ENCODE measurements at regions not wholly inside any gene's neighbourhood (a gene's known extent, or its start where the extent isn't known, plus 50 kb on each side); places are given as distances from the start of the nearest gene placed in this dataset.

DNA sequence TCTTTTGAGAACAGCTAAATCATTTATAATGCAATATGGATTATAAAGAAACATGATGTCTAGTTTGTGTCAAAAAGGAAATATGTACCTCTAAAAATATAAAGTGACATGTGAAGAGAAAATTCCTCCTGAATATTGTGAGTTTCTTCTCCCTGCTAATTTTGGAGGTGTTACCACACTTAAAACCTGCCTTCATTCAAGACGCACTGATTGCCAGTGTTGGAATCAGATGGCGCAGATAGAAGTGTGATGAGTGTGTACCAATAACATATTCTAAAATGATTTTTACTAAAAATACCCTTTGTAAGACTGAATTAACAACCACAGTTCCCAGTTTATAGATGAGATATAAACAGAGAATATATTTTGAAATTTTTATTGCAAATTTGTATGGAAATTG, 681.8 kb upstream of the LRATD1 start:
- TF ChIP-seq POLR2AphosphoS5 (IDR thresholded peaks at IDR 0.05) (no peak), POLR2A (IDR thresholded peaks at IDR 0.05; ENCODE audit: low read depth) (no peak), EP300 (IDR thresholded peaks at IDR 0.05) (no peak)
- TF ChIP-seq, protein P1, sequence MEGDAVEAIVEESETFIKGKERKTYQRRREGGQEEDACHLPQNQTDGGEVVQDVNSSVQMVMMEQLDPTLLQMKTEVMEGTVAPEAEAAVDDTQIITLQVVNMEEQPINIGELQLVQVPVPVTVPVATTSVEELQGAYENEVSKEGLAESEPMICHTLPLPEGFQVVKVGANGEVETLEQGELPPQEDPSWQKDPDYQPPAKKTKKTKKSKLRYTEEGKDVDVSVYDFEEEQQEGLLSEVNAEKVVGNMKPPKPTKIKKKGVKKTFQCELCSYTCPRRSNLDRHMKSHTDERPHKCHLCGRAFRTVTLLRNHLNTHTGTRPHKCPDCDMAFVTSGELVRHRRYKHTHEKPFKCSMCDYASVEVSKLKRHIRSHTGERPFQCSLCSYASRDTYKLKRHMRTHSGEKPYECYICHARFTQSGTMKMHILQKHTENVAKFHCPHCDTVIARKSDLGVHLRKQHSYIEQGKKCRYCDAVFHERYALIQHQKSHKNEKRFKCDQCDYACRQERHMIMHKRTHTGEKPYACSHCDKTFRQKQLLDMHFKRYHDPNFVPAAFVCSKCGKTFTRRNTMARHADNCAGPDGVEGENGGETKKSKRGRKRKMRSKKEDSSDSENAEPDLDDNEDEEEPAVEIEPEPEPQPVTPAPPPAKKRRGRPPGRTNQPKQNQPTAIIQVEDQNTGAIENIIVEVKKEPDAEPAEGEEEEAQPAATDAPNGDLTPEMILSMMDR (IDR thresholded peaks at IDR 0.05), result no peak
- no peaks in the 10 kb centered on the region for H3K36me3 ChIP-seq
- no peaks in the 10 kb centered on the region for H3K4me1 ChIP-seq
- no peak overlapping the region for H3K27ac ChIP-seq (replicated peaks in 1 of 4)
- H3K4me3 ChIP-seq, result no peak overlapping the region
- H3K27me3 ChIP-seq, result no peaks in the 10 kb centered on the region
- no peak for DNase-seq (ENCODE audit: extremely low spot score)
- intact Hi-C loops (cut with DNase I), result no loop called here
- H3K9me3 ChIP-seq, result no peaks in the 10 kb centered on the region
- WGBS, result 94% methylated on average over 2 of the region's 2 CpGs

DNA sequence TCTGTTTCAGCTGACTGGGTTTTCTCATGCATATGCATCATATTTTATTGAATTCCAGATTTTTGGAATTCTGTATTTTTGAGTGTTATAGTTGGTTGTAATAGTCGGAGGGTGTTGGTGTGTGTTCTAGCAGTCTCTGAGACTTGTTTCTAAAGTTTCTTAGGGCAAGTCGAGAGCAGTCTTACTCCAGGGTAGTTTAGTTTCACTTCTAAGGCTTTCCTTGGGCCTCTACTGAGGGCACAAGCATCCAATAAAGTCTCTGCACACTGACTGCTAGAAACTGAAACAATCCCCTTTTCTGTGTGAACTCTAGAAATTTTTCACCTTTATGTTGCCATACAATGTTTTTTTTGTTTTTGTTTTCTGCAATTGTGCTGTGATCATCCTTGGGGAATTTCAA, 663.7 kb upstream of the LRATD1 start:
- Histone ChIP-seq H3K9me3 (no peaks in the 10 kb centered on the region), H3K4me3 (no peak overlapping the region), H3K27ac (replicated peaks in 1 of 4) (no peak overlapping the region), H3K4me1 (no peaks in the 10 kb centered on the region), H3K36me3 (no peaks in the 10 kb centered on the region), H3K27me3 (no peaks in the 10 kb centered on the region)
- intact Hi-C loops (cut with DNase I), result no loop called here
- no peak for DNase-seq (ENCODE audit: extremely low spot score)
- WGBS, result 59% methylated on average over 2 of the region's 2 CpGs
- TF ChIP-seq, protein P1 (IDR thresholded peaks at IDR 0.05), result no peak
- TF ChIP-seq EP300 (IDR thresholded peaks at IDR 0.05), result no peak
- no peak for TF ChIP-seq POLR2A (IDR thresholded peaks at IDR 0.05; ENCODE audit: low read depth)
- TF ChIP-seq POLR2AphosphoS5 (IDR thresholded peaks at IDR 0.05), result no peak

DNA sequence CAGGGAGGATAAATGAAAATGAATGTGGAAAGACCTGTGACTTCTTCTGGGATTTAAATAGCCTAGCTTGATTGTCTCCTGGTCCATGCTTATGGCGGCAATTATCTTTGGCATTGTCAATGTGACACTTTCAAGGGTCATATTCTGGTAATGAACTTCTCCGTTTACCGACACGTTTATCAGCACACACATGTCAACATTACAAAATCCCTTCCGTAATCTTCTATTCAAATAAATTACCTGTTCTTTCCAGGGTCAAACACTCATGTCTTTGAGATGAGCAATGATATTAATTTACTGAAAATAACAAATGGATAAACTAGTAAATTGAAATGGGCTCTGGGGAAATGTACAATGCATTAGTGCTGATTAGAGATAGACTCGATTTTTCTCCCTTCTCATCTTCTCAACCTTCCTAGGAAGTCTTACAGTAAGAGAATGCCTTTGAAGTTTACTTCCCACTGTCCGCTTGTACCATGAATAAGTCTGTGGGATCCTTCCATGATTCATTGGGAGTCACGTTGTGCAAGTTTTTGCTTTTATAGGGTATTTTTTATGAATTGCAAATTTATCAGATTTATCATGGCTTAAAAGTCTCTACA, 646.3 kb upstream of the LRATD1 start:
- Histone ChIP-seq H3K27me3 (no peaks in the 10 kb centered on the region), H3K4me3 (no peak overlapping the region), H3K36me3 (no peaks in the 10 kb centered on the region), H3K4me1 (no peaks in the 10 kb centered on the region), H3K9me3 (peaks cover 0 to 12% (median 0%) of the 10 kb centered on the region in 4 donors), H3K27ac (replicated peaks in 1 of 4) (no peak overlapping the region)
- 75% methylated on average over 8 of the region's 8 CpGs for WGBS
- TF ChIP-seq POLR2AphosphoS5 (IDR thresholded peaks at IDR 0.05), result no peak
- TF ChIP-seq POLR2A (IDR thresholded peaks at IDR 0.05; ENCODE audit: low read depth), result no peak
- no peak for TF ChIP-seq EP300 (IDR thresholded peaks at IDR 0.05)
- TF ChIP-seq, protein P1 (IDR thresholded peaks at IDR 0.05), result no peak
- intact Hi-C loops (cut with DNase I), result no loop called here
- no peak for DNase-seq (ENCODE audit: extremely low spot score)

DNA sequence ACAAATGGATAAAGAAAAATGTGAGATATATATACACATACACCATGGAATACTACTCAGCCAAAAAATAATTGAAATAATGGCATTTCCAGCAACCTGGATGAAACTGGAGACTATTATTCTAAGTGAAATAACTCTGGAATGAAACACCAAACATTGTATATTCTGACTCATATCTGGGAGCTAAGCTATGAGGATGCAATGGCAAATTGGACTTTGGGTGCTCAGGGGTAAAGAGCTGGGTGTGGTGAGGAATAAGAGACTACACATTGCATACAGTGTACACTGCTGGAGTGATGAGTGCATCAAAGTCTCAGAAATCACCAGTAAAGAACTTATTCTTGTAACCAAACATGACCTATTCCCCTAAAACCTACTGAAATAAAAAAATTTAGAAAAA, 636.0 kb upstream of the LRATD1 start:
- H3K27me3 ChIP-seq, result no peaks in the 10 kb centered on the region
- intact Hi-C loops (cut with DNase I), result no loop called here
- no peak for DNase-seq (ENCODE audit: extremely low spot score)
- H3K4me1 ChIP-seq, result no peaks in the 10 kb centered on the region
- no peaks in the 10 kb centered on the region for H3K36me3 ChIP-seq
- peaks cover 0 to 4% (median under 1%) of the 10 kb centered on the region in 4 donors for H3K9me3 ChIP-seq
- TF ChIP-seq EP300 (IDR thresholded peaks at IDR 0.05), result no peak
- no peak overlapping the region for H3K27ac ChIP-seq (replicated peaks in 1 of 4)
- H3K4me3 ChIP-seq, result no peak overlapping the region

DNA sequence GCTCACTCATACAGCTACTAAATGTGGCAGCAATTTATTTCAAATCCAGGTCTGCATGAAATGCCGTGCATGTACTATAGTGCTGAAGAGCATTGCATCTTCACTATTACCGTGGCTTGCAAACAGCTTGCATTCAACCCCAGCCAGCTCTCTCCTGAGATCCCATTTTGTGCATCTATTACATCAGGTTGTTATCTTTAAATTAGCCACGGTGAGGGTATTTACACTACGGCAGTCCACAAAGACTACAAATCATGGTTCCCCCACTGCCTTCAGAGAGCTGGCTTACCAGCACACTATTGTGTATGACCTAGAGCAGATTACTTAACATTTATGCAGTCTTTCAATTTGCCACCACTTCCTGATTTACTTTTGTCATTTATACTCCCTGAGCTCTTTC, 621.3 kb upstream of the LRATD1 start:
- Histone ChIP-seq H3K27me3 (no peaks in the 10 kb centered on the region), H3K4me1 (peaks cover 0 to 4% (median under 1%) of the 10 kb centered on the region in 4 donors), H3K4me3 (no peak overlapping the region), H3K9me3 (peaks cover 0 to 9% (median 4%) of the 10 kb centered on the region in 4 donors), H3K36me3 (no peaks in the 10 kb centered on the region), H3K27ac (replicated peaks in 1 of 4) (no peak overlapping the region)
- intact Hi-C loops (cut with DNase I), result no loop called here
- TF ChIP-seq, protein P1 (IDR thresholded peaks at IDR 0.05), result no peak
- TF ChIP-seq EP300 (IDR thresholded peaks at IDR 0.05) (no peak), POLR2AphosphoS5 (IDR thresholded peaks at IDR 0.05) (no peak), POLR2A (IDR thresholded peaks at IDR 0.05; ENCODE audit: low read depth) (no peak)
- 82% methylated on average over 4 of the region's 4 CpGs for WGBS
- no peak for DNase-seq (ENCODE audit: extremely low spot score)
